Right lobe of liver (tissue), 4 donors: ENCODE measurements at regions not wholly inside any gene's neighbourhood (a gene's known extent, or its start where the extent isn't known, plus 50 kb on each side); places are given as distances from the start of the nearest gene placed in this dataset.

Experiments used
- CTCF ChIP-seq, 4 donors: fragments of 200-600 bp in 3 of 4; fragments of 450-650 bp in 1 of 4; IDR thresholded peaks; one replicate each; pipeline versions ENCODE4 v1.5.1 to v1.8.0; 2016 to 2022; ENCODE audit warnings: antibody characterized with exemption in 4 of 4, mild to moderate bottlenecking in 2 of 4
- POLR2A ChIP-seq: fragments of 450-650 bp; IDR thresholded peaks from one replicate; pipeline ENCODE4 v1.6.1; 2017; ENCODE audit warnings: antibody characterized with exemption, mild to moderate bottlenecking
- donor health status: DM: no; HTN: no; CAD: no.
- donor health status: DM: no; HTN: no; CAD: no.
- donor health status: DM: no; HTN: yes; CAD: no.

GRCh38 chr6:87908978-87909811 is 138.4 kb upstream of the SPACA1 start:
- TF ChIP-seq POLR2A: no peak
- no peak for TF ChIP-seq CTCF (IDR thresholded peaks at IDR 0.05)
